ENCODE measurements at regions not wholly inside any gene's neighbourhood (a gene's known extent, or its start where the extent isn't known, plus 50 kb on each side); places are given as distances from the start of the nearest gene placed in this dataset.

DNA sequence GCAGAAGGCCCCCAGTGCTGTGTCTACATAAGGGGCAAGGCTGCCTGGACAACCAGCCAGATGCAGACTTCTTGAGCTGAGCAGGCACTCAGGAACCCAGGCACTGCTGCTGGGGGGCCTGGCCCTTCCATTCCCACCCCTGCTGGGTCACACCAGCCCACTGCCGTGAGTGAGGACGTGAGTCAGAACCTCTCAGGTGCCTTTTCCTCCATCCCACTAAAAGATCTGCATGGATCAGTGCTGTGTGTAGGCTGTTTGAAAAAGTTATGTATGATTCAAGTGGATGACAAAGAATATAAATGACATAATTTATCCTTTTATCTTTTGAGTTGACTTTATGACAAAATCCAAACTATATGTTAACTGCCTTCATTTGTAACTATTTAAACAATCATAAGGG is 499.3 kb downstream of the INHBA start:
- POLR2A ChIA-PET = no interaction called here
- no peaks in the 10 kb centered on the region for H3K36me3 Mint-ChIP-seq (ENCODE audit: low read depth)
- no peaks in the 10 kb centered on the region for H3K4me1 Mint-ChIP-seq
- H3K27ac Mint-ChIP-seq = no peak overlapping the region
- no peak for DNase-seq
- no peak overlapping the region for H3K4me3 Mint-ChIP-seq
- no peaks in the 10 kb centered on the region for H3K9me3 Mint-ChIP-seq
- no peaks in the 10 kb centered on the region for H3K27me3 Mint-ChIP-seq
- CTCF ChIA-PET = no interaction called here

DNA sequence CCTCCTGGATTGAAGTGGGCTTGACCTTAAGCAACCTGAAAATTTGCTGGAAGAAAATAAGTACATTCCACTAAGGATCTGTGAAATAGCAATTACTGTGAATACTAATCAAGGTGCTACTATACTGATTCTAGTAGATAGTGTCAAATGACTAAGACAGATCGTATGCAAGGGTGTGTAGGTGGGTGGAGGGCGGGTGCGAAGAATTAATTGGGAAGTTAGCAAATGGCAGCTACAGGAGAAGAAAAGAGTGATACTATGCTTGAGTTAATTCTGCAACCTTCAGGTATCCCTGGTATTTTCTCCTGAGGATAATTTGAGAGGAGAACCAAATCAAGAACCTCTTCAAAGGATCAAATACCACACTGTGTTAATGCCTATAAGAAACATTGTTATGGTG is 501.9 kb downstream of the INHBA start:
- no peak overlapping the region for H3K4me3 Mint-ChIP-seq
- CTCF ChIA-PET = no interaction called here
- no peaks in the 10 kb centered on the region for H3K27me3 Mint-ChIP-seq
- no peaks in the 10 kb centered on the region for H3K4me1 Mint-ChIP-seq
- H3K27ac Mint-ChIP-seq = no peak overlapping the region
- POLR2A ChIA-PET = no interaction called here
- H3K9me3 Mint-ChIP-seq = no peaks in the 10 kb centered on the region
- no peaks in the 10 kb centered on the region for H3K36me3 Mint-ChIP-seq (ENCODE audit: low read depth)
- no peak for DNase-seq

GRCh38 chr7:41199136-41199535 is 503.8 kb downstream of the INHBA start:
- CTCF ChIA-PET = no interaction called here
- no peaks in the 10 kb centered on the region for H3K27me3 Mint-ChIP-seq
- no peak overlapping the region for H3K4me3 Mint-ChIP-seq
- H3K27ac Mint-ChIP-seq = no peak overlapping the region
- no peaks in the 10 kb centered on the region for H3K36me3 Mint-ChIP-seq (ENCODE audit: low read depth)
- POLR2A ChIA-PET = no interaction called here
- H3K4me1 Mint-ChIP-seq = no peaks in the 10 kb centered on the region
- no peak for DNase-seq
- no peaks in the 10 kb centered on the region for H3K9me3 Mint-ChIP-seq

- no peaks in the 10 kb centered on the region for H3K27me3 Mint-ChIP-seq
- no peak overlapping the region for H3K4me3 Mint-ChIP-seq
Measured at GRCh38 chr7:41198502-41198901, 504.4 kb downstream of the INHBA start.

GRCh38 chr7:41197769-41198168 is 505.1 kb downstream of the INHBA start:
- no peaks in the 10 kb centered on the region for H3K4me1 Mint-ChIP-seq
- ChIA-PET POLR2A (no interaction called here), CTCF (no interaction called here)
- H3K4me3 Mint-ChIP-seq = no peak overlapping the region
- no peak for DNase-seq
- no peaks in the 10 kb centered on the region for H3K27me3 Mint-ChIP-seq
- H3K27ac Mint-ChIP-seq = no peak overlapping the region
- H3K9me3 Mint-ChIP-seq = no peaks in the 10 kb centered on the region
- no peaks in the 10 kb centered on the region for H3K36me3 Mint-ChIP-seq (ENCODE audit: low read depth)

More at GRCh38 chr7:41198502-41198901, 504.4 kb downstream of the INHBA start:
- POLR2A ChIA-PET = no interaction called here
- Mint-ChIP-seq H3K9me3 (no peaks in the 10 kb centered on the region), H3K4me1 (no peaks in the 10 kb centered on the region), H3K27ac (no peak overlapping the region), H3K36me3 (ENCODE audit: low read depth) (no peaks in the 10 kb centered on the region)
- no peak for DNase-seq
- CTCF ChIA-PET = no interaction called here

- Mint-ChIP-seq H3K36me3 (ENCODE audit: low read depth) (no peaks in the 10 kb centered on the region), H3K4me1 (no peaks in the 10 kb centered on the region), H3K4me3 (no peak overlapping the region), H3K9me3 (no peaks in the 10 kb centered on the region), H3K27ac (no peak overlapping the region), H3K27me3 (no peaks in the 10 kb centered on the region)
- ChIA-PET POLR2A (no interaction called here), CTCF (no interaction called here)
- no peak for DNase-seq
Measured at GRCh38 chr7:41193738-41194282, 509.1 kb downstream of the INHBA start.

DNA sequence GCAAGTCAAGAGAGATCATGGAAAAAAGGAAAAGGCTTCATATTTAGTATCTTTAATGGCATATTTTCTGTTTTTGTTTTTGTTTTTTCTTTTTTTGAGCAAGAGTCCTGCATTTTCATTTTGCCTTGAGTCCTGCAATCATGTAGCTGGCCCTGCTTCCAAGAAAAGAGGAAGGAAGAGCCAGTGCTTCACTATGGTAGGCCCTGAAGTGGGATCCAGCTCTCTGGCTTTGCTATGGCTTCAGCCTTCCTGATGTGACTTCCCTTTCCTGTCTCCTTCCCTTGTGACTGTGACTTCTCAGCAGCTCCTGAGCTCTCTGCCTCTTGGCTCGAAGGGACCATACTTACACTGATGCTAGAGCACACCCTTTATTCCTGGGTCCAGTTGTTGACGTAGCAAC is 512.3 kb downstream of the INHBA start:
- CTCF ChIA-PET = no interaction called here
- no peaks in the 10 kb centered on the region for H3K4me1 Mint-ChIP-seq

DNA sequence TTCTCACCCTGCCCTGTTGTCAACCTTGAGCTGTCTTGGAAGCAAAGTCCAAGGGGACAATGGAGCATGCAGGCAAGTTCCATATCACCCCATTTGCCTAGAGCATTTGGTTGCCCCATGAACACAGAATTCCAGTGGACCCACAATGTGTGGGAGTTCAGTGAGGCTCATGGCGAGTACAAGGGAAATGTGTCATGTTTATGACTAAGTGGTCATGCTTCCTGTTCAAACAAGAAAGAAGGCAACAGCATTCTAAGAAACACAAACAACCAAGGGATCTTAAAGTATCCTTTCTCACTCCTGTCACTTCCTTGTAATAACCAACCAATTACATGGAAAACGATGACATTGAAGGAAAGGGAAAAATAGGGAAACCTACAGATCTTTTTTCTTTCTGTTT is 513.0 kb downstream of the INHBA start:
- no peak for DNase-seq
- ChIA-PET POLR2A (no interaction called here), CTCF (no interaction called here)
- H3K27ac Mint-ChIP-seq = no peak overlapping the region
- H3K9me3 Mint-ChIP-seq = no peaks in the 10 kb centered on the region
- H3K27me3 Mint-ChIP-seq = no peaks in the 10 kb centered on the region
- no peaks in the 10 kb centered on the region for H3K4me1 Mint-ChIP-seq
- H3K36me3 Mint-ChIP-seq (ENCODE audit: low read depth) = no peaks in the 10 kb centered on the region
- H3K4me3 Mint-ChIP-seq = no peak overlapping the region

More for the DNA sequence above, 512.3 kb downstream of the INHBA start:
- H3K27me3 Mint-ChIP-seq = no peaks in the 10 kb centered on the region
- no peaks in the 10 kb centered on the region for H3K9me3 Mint-ChIP-seq
- H3K4me3 Mint-ChIP-seq = no peak overlapping the region
- no peaks in the 10 kb centered on the region for H3K36me3 Mint-ChIP-seq (ENCODE audit: low read depth)
- DNase-seq = no peak
- no peak overlapping the region for H3K27ac Mint-ChIP-seq
- POLR2A ChIA-PET = no interaction called here

GRCh38 chr7:41188163-41189130 is 514.4 kb downstream of the INHBA start:
- Mint-ChIP-seq H3K36me3 (ENCODE audit: low read depth) (no peaks in the 10 kb centered on the region), H3K27me3 (no peaks in the 10 kb centered on the region), H3K27ac (no peak overlapping the region), H3K4me1 (no peaks in the 10 kb centered on the region), H3K9me3 (no peaks in the 10 kb centered on the region), H3K4me3 (no peak overlapping the region)
- ChIA-PET CTCF (interaction anchor here (0.6 kb wide), 1 partner anchor 18 kb away, joined by 3 read pairs; no protein-coding TSS in a partner anchor), POLR2A (no interaction called here)
- DNase-seq = no peak

GRCh38 chr7:41187322-41187721 is 515.6 kb downstream of the INHBA start:
- Mint-ChIP-seq H3K9me3 (peaks cover under 1% of the 10 kb centered on the region), H3K27ac (no peak overlapping the region), H3K36me3 (ENCODE audit: low read depth) (no peaks in the 10 kb centered on the region), H3K4me1 (no peaks in the 10 kb centered on the region), H3K4me3 (no peak overlapping the region), H3K27me3 (no peaks in the 10 kb centered on the region)
- DNase-seq = no peak
- POLR2A ChIA-PET = no interaction called here
- CTCF ChIA-PET = no interaction called here

GRCh38 chr7:41185851-41186250 is 517.0 kb downstream of the INHBA start:
- ChIA-PET CTCF (no interaction called here), POLR2A (no interaction called here)
- no peak overlapping the region for H3K27ac Mint-ChIP-seq
- no peak for DNase-seq
- peaks cover 2% of the 10 kb centered on the region for H3K9me3 Mint-ChIP-seq
- no peaks in the 10 kb centered on the region for H3K4me1 Mint-ChIP-seq
- no peak overlapping the region for H3K4me3 Mint-ChIP-seq
- H3K36me3 Mint-ChIP-seq (ENCODE audit: low read depth) = no peaks in the 10 kb centered on the region
- no peaks in the 10 kb centered on the region for H3K27me3 Mint-ChIP-seq

- Mint-ChIP-seq H3K27ac (no peak overlapping the region), H3K36me3 (ENCODE audit: low read depth) (no peaks in the 10 kb centered on the region), H3K9me3 (peaks cover 2% of the 10 kb centered on the region), H3K27me3 (no peaks in the 10 kb centered on the region), H3K4me3 (no peak overlapping the region), H3K4me1 (no peaks in the 10 kb centered on the region)
- ChIA-PET POLR2A (no interaction called here), CTCF (no interaction called here)
- DNase-seq = no peak
Measured at GRCh38 chr7:41183741-41184140, 519.1 kb downstream of the INHBA start.

- POLR2A ChIA-PET = no interaction called here
- CTCF ChIA-PET = no interaction called here
- Mint-ChIP-seq H3K36me3 (ENCODE audit: low read depth) (no peaks in the 10 kb centered on the region), H3K9me3 (peaks cover 2% of the 10 kb centered on the region), H3K4me1 (no peaks in the 10 kb centered on the region), H3K27ac (no peak overlapping the region), H3K27me3 (no peaks in the 10 kb centered on the region), H3K4me3 (no peak overlapping the region)
- DNase-seq = no peak
Measured at GRCh38 chr7:41182782-41183181, 520.1 kb downstream of the INHBA start.

GRCh38 chr7:41175435-41175834 is 527.5 kb downstream of the INHBA start:
- CTCF ChIA-PET = no interaction called here
- H3K9me3 Mint-ChIP-seq = no peaks in the 10 kb centered on the region
- no peaks in the 10 kb centered on the region for H3K36me3 Mint-ChIP-seq (ENCODE audit: low read depth)
- no peaks in the 10 kb centered on the region for H3K4me1 Mint-ChIP-seq
- POLR2A ChIA-PET = no interaction called here
- no peak overlapping the region for H3K4me3 Mint-ChIP-seq
- H3K27ac Mint-ChIP-seq = no peak overlapping the region
- DNase-seq = no peak
- H3K27me3 Mint-ChIP-seq = no peaks in the 10 kb centered on the region
